Ascending aorta (tissue), 2 donors: ENCODE measurements at regions not wholly inside any gene's neighbourhood (a gene's known extent, or its start where the extent isn't known, plus 50 kb on each side); places are given as distances from the start of the nearest gene placed in this dataset.

Experiments used
- DNase-seq, 2 donors: peaks; one replicate each; pipeline ENCODE4 v3.0.0-alpha.2; 2019; ENCODE audit warnings: low spot score in 2 of 2
- H3K27ac ChIP-seq, 2 donors: fragments of 200-600 bp; sonication (generic); one replicate each; pipeline ENCODE4 v1.5.1; 2016 to 2017; ENCODE audit warnings: mild to moderate bottlenecking in 1 of 2
- H3K27me3 ChIP-seq: fragments of 200-600 bp; sonication (generic); one replicate; pipeline ENCODE4 v1.5.1; 2017
- H3K36me3 ChIP-seq, 2 donors: fragments of 200-600 bp; sonication (generic); one replicate each; pipeline ENCODE4 v1.5.1; 2016
- H3K4me1 ChIP-seq, 2 donors: fragments of 200-600 bp; sonication (generic); one replicate each; pipeline ENCODE4 v1.5.1; 2016 to 2017; ENCODE audit warnings: mild to moderate bottlenecking in 1 of 2
- H3K4me3 ChIP-seq, 2 donors: fragments of 200-600 bp; sonication (generic); one replicate each; pipeline ENCODE4 v1.5.1; 2016 to 2017; ENCODE audit warnings: mild to moderate bottlenecking in 1 of 2
- H3K9me3 ChIP-seq, 2 donors: fragments of 200-600 bp; sonication (generic); one replicate each; pipeline ENCODE4 v1.5.1; 2016
- CTCF ChIP-seq, 3 experiments: fragments of 200-600 bp in 2 of 3; fragments of 450-650 bp in 1 of 3; sonication (generic) in 2 of 3; IDR thresholded peaks; one replicate each; pipeline ENCODE4 v1.5.1; 2016 to 2019; ENCODE audit warnings: antibody characterized with exemption in 3 of 3, mild to moderate bottlenecking in 1 of 3, moderate library complexity in 1 of 3
- intact Hi-C: fragments of 100-400 bp; cut with DNase I; formaldehyde crosslinking; loops from one replicate; pipeline ENCODE4 v1.15.1; 2023

- H3K27ac ChIP-seq, result peak overlapping the region in 1 of 2 donors; percentile 29
- peak in 1 of 2 donors; percentile 66 for DNase-seq
- no peaks in the 10 kb centered on the region for H3K9me3 ChIP-seq
- no peak for TF ChIP-seq CTCF (IDR thresholded peaks at IDR 0.05)
- H3K4me1 ChIP-seq, result no peaks in the 10 kb centered on the region
- no peak overlapping the region for H3K4me3 ChIP-seq
- H3K27me3 ChIP-seq, result no peaks in the 10 kb centered on the region
- intact Hi-C loops, result loop anchor here (5.0 to 10.0 kb wide), 2 partner anchors 150 to 172 kb away; no protein-coding TSS in a partner anchor
- H3K36me3 ChIP-seq, result no peaks in the 10 kb centered on the region
Measured at GRCh38 chrX:77174680-77175519, 272.3 kb upstream of the FGF16 start.

GRCh38 chrX:77200663-77201062, 246.5 kb upstream of the FGF16 start:
- Histone ChIP-seq H3K27ac (no peak overlapping the region), H3K27me3 (no peaks in the 10 kb centered on the region), H3K4me3 (no peak overlapping the region), H3K4me1 (no peaks in the 10 kb centered on the region), H3K36me3 (no peaks in the 10 kb centered on the region), H3K9me3 (peaks cover 0 to 7% of the 10 kb centered on the region in 2 donors)
- no peak for DNase-seq
- TF ChIP-seq CTCF (IDR thresholded peaks at IDR 0.05), result no peak
- intact Hi-C loops, result no loop called here

DNA sequence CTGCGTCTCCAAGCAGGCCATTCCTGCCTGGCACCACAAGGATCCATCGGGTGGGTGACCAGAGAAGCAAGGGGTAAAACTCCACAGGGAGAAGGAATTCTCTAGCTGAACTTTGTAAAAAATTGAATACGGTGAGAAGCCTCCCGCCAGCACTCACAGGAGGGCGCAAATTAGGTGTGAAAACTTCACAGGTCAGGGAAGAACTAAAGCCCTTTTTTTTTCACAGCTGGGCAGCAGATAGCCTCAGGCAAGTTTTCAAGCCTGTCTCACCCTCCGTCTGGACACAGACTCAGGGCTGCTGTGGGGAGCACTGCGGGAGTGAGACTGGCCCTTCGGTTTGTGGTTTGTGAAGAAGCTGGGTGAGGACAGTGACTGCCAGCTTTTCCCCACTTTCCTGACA, 224.1 kb upstream of the FGF16 start:
- Histone ChIP-seq H3K4me3 (no peak overlapping the region), H3K27me3 (no peaks in the 10 kb centered on the region), H3K4me1 (no peaks in the 10 kb centered on the region), H3K9me3 (no peaks in the 10 kb centered on the region), H3K36me3 (no peaks in the 10 kb centered on the region), H3K27ac (no peak overlapping the region)
- no peak for DNase-seq
- no peak for TF ChIP-seq CTCF (IDR thresholded peaks at IDR 0.05)
- intact Hi-C loops, result no loop called here

- H3K27ac ChIP-seq, result no peak overlapping the region
- intact Hi-C loops, result no loop called here
- H3K4me1 ChIP-seq, result no peaks in the 10 kb centered on the region
- H3K4me3 ChIP-seq, result no peak overlapping the region
- TF ChIP-seq CTCF (IDR thresholded peaks at IDR 0.05), result no peak
- H3K36me3 ChIP-seq, result no peaks in the 10 kb centered on the region
- peaks cover 9 to 21% of the 10 kb centered on the region in 2 donors for H3K9me3 ChIP-seq
- no peak for DNase-seq
- H3K27me3 ChIP-seq, result no peaks in the 10 kb centered on the region
Measured at GRCh38 chrX:77264490-77264889, 182.7 kb upstream of the FGF16 start.

DNA sequence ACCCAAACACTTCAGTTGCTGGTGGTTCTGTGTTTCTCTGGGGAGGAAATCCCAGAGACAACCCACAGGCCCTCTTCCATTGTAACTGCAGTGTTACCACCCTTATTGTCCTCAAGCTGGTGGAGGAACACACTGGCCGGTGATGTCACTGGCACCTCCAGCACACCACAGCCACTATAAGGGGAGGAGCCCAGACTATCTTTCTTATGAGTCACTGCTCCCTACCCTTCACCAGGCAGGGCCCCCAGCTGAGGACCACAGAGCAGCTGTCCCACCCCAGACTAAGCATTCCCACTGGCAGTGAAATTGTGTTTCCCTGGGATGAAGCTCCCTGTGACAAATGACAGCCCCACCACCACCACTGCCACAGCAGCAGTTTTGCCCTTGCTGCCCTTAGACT, 171.8 kb upstream of the FGF16 start:
- Histone ChIP-seq H3K4me3 (no peak overlapping the region), H3K27me3 (no peaks in the 10 kb centered on the region), H3K27ac (no peak overlapping the region), H3K9me3 (no peaks in the 10 kb centered on the region), H3K36me3 (no peaks in the 10 kb centered on the region), H3K4me1 (no peaks in the 10 kb centered on the region)
- intact Hi-C loops, result no loop called here
- TF ChIP-seq CTCF (IDR thresholded peaks at IDR 0.05), result no peak
- DNase-seq, result no peak
